ENCODE measurements at regions not wholly inside any gene's neighbourhood (a gene's known extent, or its start where the extent isn't known, plus 50 kb on each side); places are given as distances from the start of the nearest gene placed in this dataset.
"Not testable (repeated sequence)": the region's sequence is repeated elsewhere in the genome, so short reads cannot be mapped to it uniquely, and the experiment has no call there.

GRCh38 chr20:26171875-26172274, 475.2 kb upstream of the ZNF337 start:
- H3K23ac ChIP-seq (ENCODE audit: low read length); H3K18ac ChIP-seq (ENCODE audit: low read length): not testable (repeated sequence)

GRCh38 chr20:26169506-26169905, 472.9 kb upstream of the ZNF337 start:
- no peaks in the 10 kb centered on the region for H3K27me3 ChIP-seq (ENCODE audit: insufficient read depth, low read length)
- no peak overlapping the region for H3K9ac ChIP-seq (ENCODE audit: low read length)
- no peak overlapping the region for H4K12ac ChIP-seq (ENCODE audit: low read depth, low read length)
- H4K8ac ChIP-seq (ENCODE audit: low read depth, low read length): no peak overlapping the region
- no peak overlapping the region for H3K4ac ChIP-seq (ENCODE audit: low read depth, low read length)
- H3K23ac ChIP-seq (ENCODE audit: low read length): no peak overlapping the region
- no CpG with 5 or more reads among the region's 2 CpGs for WGBS (ENCODE audit: extremely low coverage, insufficient coverage, insufficient read length)
- DNase-seq: no peak
- no peaks in the 10 kb centered on the region for H3K9me3 ChIP-seq (ENCODE audit: insufficient read depth, low read depth, low read length)
- no peak overlapping the region for H2AFZ ChIP-seq (ENCODE audit: insufficient read depth, low read length, poor library complexity)
- no peak overlapping the region for H3K4me3 ChIP-seq (ENCODE audit: low read depth, low read length)
- H2AK5ac ChIP-seq (ENCODE audit: low read length): no peak overlapping the region
- H3K14ac ChIP-seq (ENCODE audit: low read length): no peak overlapping the region
- H2BK12ac ChIP-seq (ENCODE audit: low read length): no peak overlapping the region
- H3K4me1 ChIP-seq (ENCODE audit: control insufficient read depth in 1 of 2, insufficient read depth in 2 of 2, low read length in 2 of 2): no peaks in the 10 kb centered on the region
- no peak overlapping the region for H3K27ac ChIP-seq (ENCODE audit: low read depth, low read length)
- H3K18ac ChIP-seq (ENCODE audit: low read length): no peak overlapping the region
- H2BK120ac ChIP-seq (ENCODE audit: insufficient read depth, low read length, poor library complexity): no peak overlapping the region
- no peak overlapping the region for H4K91ac ChIP-seq (ENCODE audit: low read depth, low read length)
- H3K36me3 ChIP-seq (ENCODE audit: control insufficient read depth in 1 of 2, insufficient read depth in 2 of 2, low read length in 2 of 2): no peaks in the 10 kb centered on the region
- no peaks in the 10 kb centered on the region for H3K79me2 ChIP-seq (ENCODE audit: control insufficient read depth, insufficient read depth, low read length, poor library complexity)
- no peak overlapping the region for H2BK5ac ChIP-seq (ENCODE audit: low read depth, low read length, poor library complexity)
- no peak overlapping the region for H3K4me2 ChIP-seq (ENCODE audit: low read length)
- no peaks in the 10 kb centered on the region for H3K79me1 ChIP-seq (ENCODE audit: low read length)

More at GRCh38 chr20:26171875-26172274, 475.2 kb upstream of the ZNF337 start:
- H3K27ac ChIP-seq (ENCODE audit: low read depth, low read length); H4K12ac ChIP-seq (ENCODE audit: low read depth, low read length); H3K4me1 ChIP-seq (ENCODE audit: control insufficient read depth in 1 of 2, insufficient read depth in 2 of 2, low read length in 2 of 2); H3K9me3 ChIP-seq (ENCODE audit: insufficient read depth, low read depth, low read length); DNase-seq; H3K4ac ChIP-seq (ENCODE audit: low read depth, low read length); H3K27me3 ChIP-seq (ENCODE audit: insufficient read depth, low read length); H2AFZ ChIP-seq (ENCODE audit: insufficient read depth, low read length, poor library complexity); H4K8ac ChIP-seq (ENCODE audit: low read depth, low read length); H2BK5ac ChIP-seq (ENCODE audit: low read depth, low read length, poor library complexity); H3K79me2 ChIP-seq (ENCODE audit: control insufficient read depth, insufficient read depth, low read length, poor library complexity); H4K91ac ChIP-seq (ENCODE audit: low read depth, low read length); H3K9ac ChIP-seq (ENCODE audit: low read length); H3K36me3 ChIP-seq (ENCODE audit: control insufficient read depth in 1 of 2, insufficient read depth in 2 of 2, low read length in 2 of 2); H3K4me2 ChIP-seq (ENCODE audit: low read length); H2BK12ac ChIP-seq (ENCODE audit: low read length); H2BK120ac ChIP-seq (ENCODE audit: insufficient read depth, low read length, poor library complexity); H3K79me1 ChIP-seq (ENCODE audit: low read length); H3K4me3 ChIP-seq (ENCODE audit: low read depth, low read length); H2AK5ac ChIP-seq (ENCODE audit: low read length); H3K14ac ChIP-seq (ENCODE audit: low read length): not testable (repeated sequence)

GRCh38 chr20:26167499-26167898, 470.8 kb upstream of the ZNF337 start:
- H3K4ac ChIP-seq (ENCODE audit: low read depth, low read length): no peak overlapping the region
- H3K9ac ChIP-seq (ENCODE audit: low read length): no peak overlapping the region
- H3K79me1 ChIP-seq (ENCODE audit: low read length): peaks cover 6% of the 10 kb centered on the region
- peak in 1 of 2 donors; percentile 5 for DNase-seq
- H2BK120ac ChIP-seq (ENCODE audit: insufficient read depth, low read length, poor library complexity): peak overlapping the region; percentile 33
- H3K18ac ChIP-seq (ENCODE audit: low read length): no peak overlapping the region
- H3K4me1 ChIP-seq (ENCODE audit: control insufficient read depth in 1 of 2, insufficient read depth in 2 of 2, low read length in 2 of 2): peaks cover 2 to 3% of the 10 kb centered on the region in 2 experiments
- no peaks in the 10 kb centered on the region for H3K27me3 ChIP-seq (ENCODE audit: insufficient read depth, low read length)
- no peak overlapping the region for H2AFZ ChIP-seq (ENCODE audit: insufficient read depth, low read length, poor library complexity)
- H3K14ac ChIP-seq (ENCODE audit: low read length): no peak overlapping the region
- H3K9me3 ChIP-seq (ENCODE audit: insufficient read depth, low read depth, low read length): no peaks in the 10 kb centered on the region
- peak overlapping the region; percentile 49 for H2BK12ac ChIP-seq (ENCODE audit: low read length)
- peak overlapping the region; percentile 53 for H3K27ac ChIP-seq (ENCODE audit: low read depth, low read length)
- H4K12ac ChIP-seq (ENCODE audit: low read depth, low read length): no peak overlapping the region
- no peaks in the 10 kb centered on the region for H3K79me2 ChIP-seq (ENCODE audit: control insufficient read depth, insufficient read depth, low read length, poor library complexity)
- no peak overlapping the region for H2AK5ac ChIP-seq (ENCODE audit: low read length)
- peak overlapping the region; percentile 31 for H2BK5ac ChIP-seq (ENCODE audit: low read depth, low read length, poor library complexity)
- no peak overlapping the region for H3K4me3 ChIP-seq (ENCODE audit: low read depth, low read length)
- WGBS (ENCODE audit: extremely low coverage, insufficient coverage, insufficient read length): no CpG with 5 or more reads among the region's 2 CpGs
- H3K4me2 ChIP-seq (ENCODE audit: low read length): no peak overlapping the region
- no peaks in the 10 kb centered on the region for H3K36me3 ChIP-seq (ENCODE audit: control insufficient read depth in 1 of 2, insufficient read depth in 2 of 2, low read length in 2 of 2)
- H4K8ac ChIP-seq (ENCODE audit: low read depth, low read length): no peak overlapping the region
- no peak overlapping the region for H3K23ac ChIP-seq (ENCODE audit: low read length)
- peak overlapping the region; percentile 24 for H4K91ac ChIP-seq (ENCODE audit: low read depth, low read length)

- Histone ChIP-seq H3K14ac (ENCODE audit: low read length) (no peak overlapping the region), H3K23ac (ENCODE audit: low read length) (no peak overlapping the region), H3K36me3 (ENCODE audit: control insufficient read depth in 1 of 2, insufficient read depth in 2 of 2, low read length in 2 of 2) (no peaks in the 10 kb centered on the region), H3K4me1 (ENCODE audit: control insufficient read depth in 1 of 2, insufficient read depth in 2 of 2, low read length in 2 of 2) (peaks cover 2 to 3% of the 10 kb centered on the region in 2 experiments), H3K27ac (ENCODE audit: low read depth, low read length) (no peak overlapping the region), H2BK120ac (ENCODE audit: insufficient read depth, low read length, poor library complexity) (no peak overlapping the region), H4K12ac (ENCODE audit: low read depth, low read length) (no peak overlapping the region), H3K4ac (ENCODE audit: low read depth, low read length) (no peak overlapping the region), H3K9me3 (ENCODE audit: insufficient read depth, low read depth, low read length) (no peaks in the 10 kb centered on the region), H3K18ac (ENCODE audit: low read length) (no peak overlapping the region), H2AK5ac (ENCODE audit: low read length) (no peak overlapping the region), H4K91ac (ENCODE audit: low read depth, low read length) (no peak overlapping the region), H3K27me3 (ENCODE audit: insufficient read depth, low read length) (no peaks in the 10 kb centered on the region), H2BK12ac (ENCODE audit: low read length) (no peak overlapping the region), H3K79me1 (ENCODE audit: low read length) (peaks cover 6% of the 10 kb centered on the region), H3K4me3 (ENCODE audit: low read depth, low read length) (no peak overlapping the region), H2BK5ac (ENCODE audit: low read depth, low read length, poor library complexity) (no peak overlapping the region), H2AFZ (ENCODE audit: insufficient read depth, low read length, poor library complexity) (no peak overlapping the region), H3K9ac (ENCODE audit: low read length) (no peak overlapping the region), H3K4me2 (ENCODE audit: low read length) (no peak overlapping the region), H4K8ac (ENCODE audit: low read depth, low read length) (no peak overlapping the region), H3K79me2 (ENCODE audit: control insufficient read depth, insufficient read depth, low read length, poor library complexity) (no peaks in the 10 kb centered on the region)
- DNase-seq: peak; percentile 9 to 63
- WGBS (ENCODE audit: extremely low coverage, insufficient coverage, insufficient read length): no CpG with 5 or more reads among the region's 2 CpGs
Observed at GRCh38 chr20:26163890-26164289, 467.2 kb upstream of the ZNF337 start.
